ENCODE measurements at regions not wholly inside any gene's neighbourhood (a gene's known extent, or its start where the extent isn't known, plus 50 kb on each side); places are given as distances from the start of the nearest gene placed in this dataset.

DNA sequence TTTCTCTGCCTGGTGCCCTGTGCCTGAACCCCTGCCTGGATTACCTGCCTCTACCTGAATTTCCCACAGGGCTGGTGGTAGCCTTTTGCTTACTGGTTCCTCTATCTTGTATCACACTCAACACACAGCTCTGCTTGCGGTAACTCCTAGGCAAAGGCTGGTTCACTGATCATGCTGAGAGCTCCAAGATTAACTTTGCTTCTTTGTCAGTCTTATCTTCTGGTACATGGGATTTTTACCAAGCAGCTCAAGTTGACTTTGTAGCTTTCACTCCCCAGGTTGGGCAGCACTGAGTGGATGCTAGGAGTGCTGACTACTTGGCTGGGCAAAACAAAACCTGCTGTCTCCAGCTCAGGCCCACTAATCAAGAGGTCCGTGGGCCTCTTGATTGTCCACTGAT lies 145.9 kb upstream of the GLRA1 start:
- H3K4me3 ChIP-seq (ENCODE audit: low read depth, low read length) = no peak overlapping the region
- no peak for DNase-seq (ENCODE audit: low read depth)
- TF ChIP-seq, protein P1, sequence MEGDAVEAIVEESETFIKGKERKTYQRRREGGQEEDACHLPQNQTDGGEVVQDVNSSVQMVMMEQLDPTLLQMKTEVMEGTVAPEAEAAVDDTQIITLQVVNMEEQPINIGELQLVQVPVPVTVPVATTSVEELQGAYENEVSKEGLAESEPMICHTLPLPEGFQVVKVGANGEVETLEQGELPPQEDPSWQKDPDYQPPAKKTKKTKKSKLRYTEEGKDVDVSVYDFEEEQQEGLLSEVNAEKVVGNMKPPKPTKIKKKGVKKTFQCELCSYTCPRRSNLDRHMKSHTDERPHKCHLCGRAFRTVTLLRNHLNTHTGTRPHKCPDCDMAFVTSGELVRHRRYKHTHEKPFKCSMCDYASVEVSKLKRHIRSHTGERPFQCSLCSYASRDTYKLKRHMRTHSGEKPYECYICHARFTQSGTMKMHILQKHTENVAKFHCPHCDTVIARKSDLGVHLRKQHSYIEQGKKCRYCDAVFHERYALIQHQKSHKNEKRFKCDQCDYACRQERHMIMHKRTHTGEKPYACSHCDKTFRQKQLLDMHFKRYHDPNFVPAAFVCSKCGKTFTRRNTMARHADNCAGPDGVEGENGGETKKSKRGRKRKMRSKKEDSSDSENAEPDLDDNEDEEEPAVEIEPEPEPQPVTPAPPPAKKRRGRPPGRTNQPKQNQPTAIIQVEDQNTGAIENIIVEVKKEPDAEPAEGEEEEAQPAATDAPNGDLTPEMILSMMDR (conservative IDR thresholded peaks at IDR 0.05; ENCODE audit: low read depth, low read length) = no peak

DNA sequence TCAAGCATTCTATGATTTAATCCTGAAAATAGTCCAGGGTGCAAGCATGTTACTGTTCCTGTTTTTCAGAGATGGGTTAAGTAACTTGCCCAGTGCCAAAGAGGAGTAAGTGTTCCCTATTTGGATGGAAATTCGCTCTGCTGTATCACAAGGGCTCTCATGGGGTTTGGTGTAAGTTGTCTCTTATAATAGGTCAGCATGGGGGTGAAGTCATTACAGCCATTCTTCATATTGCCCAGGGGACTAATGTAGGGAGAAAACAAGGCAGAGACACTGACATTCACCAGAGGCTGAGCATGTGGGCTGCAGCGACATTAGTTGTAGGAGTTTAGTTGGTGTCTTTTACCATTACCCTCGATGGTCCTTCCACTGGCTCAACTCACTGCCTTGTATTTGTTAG lies 142.1 kb upstream of the GLRA1 start:
- no peak overlapping the region for H3K4me3 ChIP-seq (ENCODE audit: low read depth, low read length)
- DNase-seq (ENCODE audit: low read depth) = no peak
- TF ChIP-seq, protein P1 (conservative IDR thresholded peaks at IDR 0.05; ENCODE audit: low read depth, low read length) = no peak

DNA sequence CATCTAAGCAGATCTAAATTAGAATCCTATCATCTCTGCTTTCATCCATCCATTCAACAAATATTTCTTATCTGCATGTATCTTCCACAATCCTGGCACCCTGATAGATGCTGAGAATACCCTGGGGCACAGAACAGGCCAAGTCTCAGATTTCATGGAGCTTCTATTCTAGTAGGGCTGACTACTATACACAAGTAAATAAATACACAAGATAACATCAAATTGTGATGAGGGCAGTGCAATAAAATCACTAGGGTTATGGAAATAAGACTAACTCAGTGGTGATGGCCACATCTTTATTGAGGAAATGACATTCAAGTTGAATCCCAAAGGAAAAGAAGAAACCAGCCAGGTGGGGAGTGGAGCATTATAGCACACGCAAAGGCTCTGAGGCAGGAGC lies 138.4 kb upstream of the GLRA1 start:
- DNase-seq (ENCODE audit: low read depth) = no peak
- TF ChIP-seq, protein P1 (conservative IDR thresholded peaks at IDR 0.05; ENCODE audit: low read depth, low read length) = no peak
- no peak overlapping the region for H3K4me3 ChIP-seq (ENCODE audit: low read depth, low read length)

DNA sequence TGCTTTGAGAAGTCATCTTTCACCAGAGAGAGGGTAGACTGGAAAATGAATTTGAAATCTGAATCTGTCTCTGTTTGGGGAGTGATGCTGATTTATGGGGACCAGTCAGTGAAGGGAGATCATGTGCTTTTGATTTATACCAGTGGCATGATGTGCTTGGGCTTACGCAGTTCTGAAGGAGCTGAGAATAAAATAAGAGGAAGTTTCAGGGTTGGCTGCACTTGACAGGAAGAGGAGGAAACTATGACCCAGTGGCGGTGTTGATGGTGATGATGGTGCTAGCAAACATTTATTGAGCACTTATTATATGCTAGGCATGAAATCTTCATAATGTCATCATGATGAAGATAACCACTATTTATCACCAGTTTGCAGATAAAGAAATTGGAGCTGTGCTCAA lies 136.4 kb upstream of the GLRA1 start:
- DNase-seq (ENCODE audit: low read depth) = no peak
- no peak overlapping the region for H3K4me3 ChIP-seq (ENCODE audit: low read depth, low read length)
- TF ChIP-seq, protein P1 (conservative IDR thresholded peaks at IDR 0.05; ENCODE audit: low read depth, low read length) = no peak

DNA sequence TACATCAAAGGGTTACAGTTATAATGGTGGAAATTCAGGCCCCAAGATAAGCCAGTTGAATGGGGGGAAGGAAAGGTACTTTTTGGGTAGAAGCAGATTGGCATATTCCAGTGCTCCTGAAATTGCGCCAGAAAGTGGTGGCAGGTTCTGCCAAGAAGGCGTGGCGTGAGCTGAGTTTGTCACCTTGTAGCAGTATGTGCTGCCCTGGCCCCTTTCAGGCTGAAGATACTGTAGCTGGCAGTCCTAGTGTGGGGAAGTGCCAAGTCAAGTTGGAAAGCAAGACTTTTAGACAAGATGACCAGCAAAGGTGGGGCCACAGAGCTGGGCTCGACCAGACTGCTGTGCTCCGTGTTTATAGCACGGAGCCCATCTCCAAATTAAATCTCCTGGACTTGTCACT lies 133.6 kb upstream of the GLRA1 start:
- H3K4me3 ChIP-seq (ENCODE audit: low read depth, low read length) = no peak overlapping the region
- TF ChIP-seq, protein P1 (conservative IDR thresholded peaks at IDR 0.05; ENCODE audit: low read depth, low read length) = no peak
- no peak for DNase-seq (ENCODE audit: low read depth)

DNA sequence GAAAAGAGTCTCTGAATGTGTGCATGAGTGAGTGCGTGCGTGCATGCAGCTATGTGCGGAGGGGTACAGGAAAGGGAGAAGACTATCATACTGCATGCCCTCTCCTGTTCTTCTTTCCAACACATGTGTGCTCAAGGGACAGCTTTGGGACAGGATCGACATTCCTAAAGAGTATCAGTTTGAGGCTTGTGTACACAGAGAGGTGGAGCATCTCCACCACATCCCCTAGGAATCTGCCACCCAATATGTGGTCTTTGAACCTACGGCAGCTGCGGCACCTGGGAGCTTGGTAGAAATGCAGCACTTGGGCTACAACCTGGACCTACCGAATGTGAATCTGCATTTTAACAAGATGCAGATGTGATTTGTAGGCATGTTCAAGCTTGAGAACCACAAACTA lies 132.3 kb upstream of the GLRA1 start:
- H3K4me3 ChIP-seq (ENCODE audit: low read depth, low read length) = no peak overlapping the region
- TF ChIP-seq, protein P1 (conservative IDR thresholded peaks at IDR 0.05; ENCODE audit: low read depth, low read length) = no peak
- no peak for DNase-seq (ENCODE audit: low read depth)

DNA sequence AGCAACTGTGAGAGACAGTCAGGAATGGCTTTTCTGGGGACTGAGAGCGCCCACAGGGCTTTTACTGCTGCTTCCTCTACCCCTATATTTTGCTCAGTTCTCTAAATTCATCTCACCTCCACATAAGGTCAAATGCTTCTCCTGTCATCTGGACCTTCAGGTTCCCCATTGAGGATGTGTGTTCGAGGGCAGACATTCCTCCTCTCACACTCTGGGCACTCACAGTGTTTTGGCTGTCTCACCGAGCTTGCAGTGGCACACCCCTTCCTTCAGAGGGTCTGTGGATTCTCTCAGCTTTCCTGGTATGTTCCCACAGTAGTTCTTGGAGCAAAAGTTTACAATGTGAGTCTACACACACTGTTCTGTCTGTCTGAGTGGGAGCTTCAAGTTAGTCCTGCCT lies 127.8 kb upstream of the GLRA1 start:
- DNase-seq (ENCODE audit: low read depth) = no peak
- no peak overlapping the region for H3K4me3 ChIP-seq (ENCODE audit: low read depth, low read length)
- TF ChIP-seq, protein P1 (conservative IDR thresholded peaks at IDR 0.05; ENCODE audit: low read depth, low read length) = no peak

All from choroid plexus epithelial cell (primary cell).